SU-DHL-6 (cell line): ENCODE measurements at regions not wholly inside any gene's neighbourhood (a gene's known extent, or its start where the extent isn't known, plus 50 kb on each side); places are given as distances from the start of the nearest gene placed in this dataset.

Experiments used
- H2AFZ ChIP-seq: fragments of 200-600 bp; sonication (generic); 2 replicates; pipeline ENCODE4 v1.6.1; 2014; ENCODE audit warnings: low read depth, mild to moderate bottlenecking, moderate library complexity, mixed read lengths, antibody characterized with exemption, low read length; ENCODE audit not compliant: severe bottlenecking
- H3F3A ChIP-seq: fragments of 200-600 bp; shearing (Covaris generic); 2 replicates; pipeline ENCODE4 v1.6.0; 2016; ENCODE audit warnings: antibody characterized with exemption, mild to moderate bottlenecking; ENCODE audit not compliant: insufficient read depth
- H3K27ac ChIP-seq: fragments of 200-600 bp; sonication (generic); 2 replicates; pipeline ENCODE4 v1.5.1; 2016; ENCODE audit warnings: low read depth, mild to moderate bottlenecking, low read length, moderate library complexity, mixed read lengths
- H3K27me3 ChIP-seq: fragments of 200-600 bp; sonication (generic), shearing (Covaris generic); 2 replicates; pipeline ENCODE4 v1.6.0; 2014; ENCODE audit warnings: mild to moderate bottlenecking, low read length
- H3K36me3 ChIP-seq: fragments of 200-600 bp; sonication (generic); 2 replicates; pipeline ENCODE4 v1.6.1; 2014; ENCODE audit warnings: mild to moderate bottlenecking, low read length, mixed read lengths
- H3K4me2 ChIP-seq: fragments of 300-600, 200-600 bp; shearing (Covaris generic), sonication (generic); 2 replicates; pipeline ENCODE4 v1.6.0; 2014; ENCODE audit warnings: low read length, low read depth, mild to moderate bottlenecking; ENCODE audit not compliant: poor library complexity, severe bottlenecking
- H3K4me3 ChIP-seq: fragments of 200-600 bp; sonication (generic); 2 replicates; pipeline ENCODE4 v1.5.1; 2014; ENCODE audit warnings: antibody characterized with exemption, low read length, mild to moderate bottlenecking, mixed read lengths; ENCODE audit not compliant: insufficient read depth, poor library complexity, severe bottlenecking
- H3K79me2 ChIP-seq: fragments of 200-600 bp; sonication (generic); 2 replicates; pipeline ENCODE4 v1.6.1; 2014; ENCODE audit warnings: mild to moderate bottlenecking, low read length, moderate library complexity; ENCODE audit not compliant: insufficient read depth
- H3K9ac ChIP-seq: fragments of 200-600 bp; sonication (generic); 2 replicates; pipeline ENCODE4 v1.7.0; 2014; ENCODE audit warnings: mild to moderate bottlenecking, low read length
- H3K9me2 ChIP-seq: fragments of 200-600 bp; sonication (generic); replicated peaks from 2 replicates; pipeline ENCODE4 v1.6.1; 2014; ENCODE audit warnings: low read length; ENCODE audit not compliant: insufficient read depth
- H3K9me3 ChIP-seq: fragments of 200-600 bp; sonication (generic); 2 replicates; pipeline ENCODE4 v1.6.1; 2014; ENCODE audit warnings: low read length, mixed read lengths; ENCODE audit not compliant: insufficient read depth
- H4K20me1 ChIP-seq: fragments of 200-600 bp; sonication (generic); 2 replicates; pipeline ENCODE4 v1.6.1; 2014; ENCODE audit warnings: low read depth, mild to moderate bottlenecking, antibody characterized with exemption, low read length, moderate library complexity, mixed read lengths
- EZH2phosphoT487 ChIP-seq: fragments of 200-600 bp; sonication (generic), shearing (Covaris generic); conservative IDR thresholded peaks from 2 replicates; pipeline ENCODE4 v1.6.1; 2018; ENCODE audit warnings: mild to moderate bottlenecking, antibody characterized with exemption, low read length, moderate library complexity, mixed read lengths
- TF ChIP-seq, protein P1 (sequence below): fragments of 200-600 bp; sonication (generic); IDR thresholded peaks from one replicate; pipeline ENCODE4 v1.5.1; 2017; ENCODE audit warnings: antibody characterized with exemption, mild to moderate bottlenecking, low read length, moderate library complexity; ENCODE audit not compliant: insufficient read depth, poor library complexity, severe bottlenecking

GRCh38 chr14:48586099-48586498 lies 910.7 kb upstream of the MDGA2 start:
- H3K4me2 ChIP-seq = no peak overlapping the region
- H3K9me2 ChIP-seq = no peaks in the 10 kb centered on the region
- no peaks in the 10 kb centered on the region for H3K27me3 ChIP-seq
- no peak overlapping the region for H2AFZ ChIP-seq
- no peaks in the 10 kb centered on the region for H3K79me2 ChIP-seq
- H3F3A ChIP-seq = no peaks in the 10 kb centered on the region
- H3K9ac ChIP-seq = no peak overlapping the region
- no peaks in the 10 kb centered on the region; the same call in 1 of the 2 replicates for H3K36me3 ChIP-seq
- no peaks in the 10 kb centered on the region for H3K9me3 ChIP-seq
- H3K4me3 ChIP-seq = no peak overlapping the region
- H3K27ac ChIP-seq = no peak overlapping the region
- no peak for TF ChIP-seq EZH2phosphoT487
- TF ChIP-seq, protein P1, sequence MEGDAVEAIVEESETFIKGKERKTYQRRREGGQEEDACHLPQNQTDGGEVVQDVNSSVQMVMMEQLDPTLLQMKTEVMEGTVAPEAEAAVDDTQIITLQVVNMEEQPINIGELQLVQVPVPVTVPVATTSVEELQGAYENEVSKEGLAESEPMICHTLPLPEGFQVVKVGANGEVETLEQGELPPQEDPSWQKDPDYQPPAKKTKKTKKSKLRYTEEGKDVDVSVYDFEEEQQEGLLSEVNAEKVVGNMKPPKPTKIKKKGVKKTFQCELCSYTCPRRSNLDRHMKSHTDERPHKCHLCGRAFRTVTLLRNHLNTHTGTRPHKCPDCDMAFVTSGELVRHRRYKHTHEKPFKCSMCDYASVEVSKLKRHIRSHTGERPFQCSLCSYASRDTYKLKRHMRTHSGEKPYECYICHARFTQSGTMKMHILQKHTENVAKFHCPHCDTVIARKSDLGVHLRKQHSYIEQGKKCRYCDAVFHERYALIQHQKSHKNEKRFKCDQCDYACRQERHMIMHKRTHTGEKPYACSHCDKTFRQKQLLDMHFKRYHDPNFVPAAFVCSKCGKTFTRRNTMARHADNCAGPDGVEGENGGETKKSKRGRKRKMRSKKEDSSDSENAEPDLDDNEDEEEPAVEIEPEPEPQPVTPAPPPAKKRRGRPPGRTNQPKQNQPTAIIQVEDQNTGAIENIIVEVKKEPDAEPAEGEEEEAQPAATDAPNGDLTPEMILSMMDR = no peak
- no peaks in the 10 kb centered on the region for H4K20me1 ChIP-seq

DNA sequence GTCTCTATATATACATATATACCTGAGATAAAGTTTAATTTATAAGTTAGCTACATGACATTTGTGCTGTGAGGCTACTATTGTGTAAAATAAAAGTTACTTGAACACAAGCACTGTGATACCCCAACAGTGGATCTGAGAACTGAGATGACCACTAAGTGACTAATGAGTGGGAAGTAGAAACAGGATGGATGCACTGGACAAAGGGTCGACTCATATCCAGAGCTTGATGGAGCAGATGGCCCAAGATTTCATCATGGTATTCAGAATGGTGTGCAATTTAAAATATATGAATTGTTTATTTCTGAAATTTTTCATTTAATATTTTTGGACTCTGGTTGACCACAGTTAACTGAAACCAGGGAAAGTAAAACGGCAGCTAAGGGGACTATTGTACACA lies 908.6 kb upstream of the MDGA2 start:
- Histone ChIP-seq H3K79me2 (no peaks in the 10 kb centered on the region), H3F3A (no peaks in the 10 kb centered on the region), H3K4me2 (no peak overlapping the region), H3K27me3 (no peaks in the 10 kb centered on the region), H3K9me3 (no peaks in the 10 kb centered on the region), H4K20me1 (no peaks in the 10 kb centered on the region), H3K9me2 (no peaks in the 10 kb centered on the region), H3K27ac (no peak overlapping the region), H2AFZ (no peak overlapping the region), H3K4me3 (no peak overlapping the region), H3K9ac (no peak overlapping the region), H3K36me3 (no peaks in the 10 kb centered on the region; the same call in 1 of the 2 replicates)
- TF ChIP-seq, protein P1 = no peak
- TF ChIP-seq EZH2phosphoT487 = no peak

- no peaks in the 10 kb centered on the region for H3F3A ChIP-seq
- H3K36me3 ChIP-seq = no peaks in the 10 kb centered on the region; the same call in 1 of the 2 replicates
- no peaks in the 10 kb centered on the region for H3K79me2 ChIP-seq
- no peak overlapping the region for H3K27ac ChIP-seq
- H3K9me2 ChIP-seq = no peaks in the 10 kb centered on the region
- TF ChIP-seq EZH2phosphoT487 = no peak
- TF ChIP-seq, protein P1 = no peak
- H3K9me3 ChIP-seq = no peaks in the 10 kb centered on the region
- no peak overlapping the region for H3K4me2 ChIP-seq
- no peak overlapping the region for H3K9ac ChIP-seq
- no peak overlapping the region for H2AFZ ChIP-seq
- H3K4me3 ChIP-seq = no peak overlapping the region
- H3K27me3 ChIP-seq = no peaks in the 10 kb centered on the region
- no peaks in the 10 kb centered on the region for H4K20me1 ChIP-seq
Observed at GRCh38 chr14:48582938-48583337, 907.5 kb upstream of the MDGA2 start.

DNA sequence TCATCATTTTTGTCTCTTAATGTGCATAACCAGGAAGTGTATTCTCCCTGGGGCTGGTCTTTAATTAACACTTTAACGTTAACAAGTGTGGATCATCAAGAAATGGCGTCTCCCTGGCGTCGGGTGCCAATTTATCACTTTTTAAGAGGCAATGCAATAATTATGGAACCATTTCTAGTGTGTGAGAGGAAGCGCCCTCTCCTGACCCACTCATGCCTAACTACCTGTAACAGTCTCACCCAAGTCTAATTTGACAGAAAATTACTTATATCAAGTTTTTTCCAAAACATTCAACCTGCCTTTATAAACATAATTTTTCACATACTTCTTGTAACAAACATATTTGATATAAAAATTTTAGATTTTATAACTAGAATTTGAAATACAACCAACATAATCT lies 905.3 kb upstream of the MDGA2 start:
- Histone ChIP-seq H3K9me3 (no peaks in the 10 kb centered on the region), H4K20me1 (no peaks in the 10 kb centered on the region), H3K4me3 (no peak overlapping the region), H3K79me2 (no peaks in the 10 kb centered on the region), H3K4me2 (no peak overlapping the region), H3K9ac (no peak overlapping the region), H3F3A (no peaks in the 10 kb centered on the region), H3K27me3 (no peaks in the 10 kb centered on the region), H3K9me2 (no peaks in the 10 kb centered on the region), H3K36me3 (no peaks in the 10 kb centered on the region; the same call in 1 of the 2 replicates), H3K27ac (no peak overlapping the region), H2AFZ (peak overlapping the region; percentile 62)
- TF ChIP-seq, protein P1 = no peak
